HuH-7.5 (cell line): ENCODE measurements at regions not wholly inside any gene's neighbourhood (a gene's known extent, or its start where the extent isn't known, plus 50 kb on each side); places are given as distances from the start of the nearest gene placed in this dataset.
A peak's percentile ranks its signal among the peaks of the same experiment; 100 is the strongest.

Experiments
- DNase-seq: peaks from one replicate; pipeline ENCODE4 v3.0.0; 2011; ENCODE audit warnings: low spot score

GRCh38 chr6:56864171-56864616 is 90.7 kb upstream of the BEND6 start:
- DNase-seq: no peak

DNA sequence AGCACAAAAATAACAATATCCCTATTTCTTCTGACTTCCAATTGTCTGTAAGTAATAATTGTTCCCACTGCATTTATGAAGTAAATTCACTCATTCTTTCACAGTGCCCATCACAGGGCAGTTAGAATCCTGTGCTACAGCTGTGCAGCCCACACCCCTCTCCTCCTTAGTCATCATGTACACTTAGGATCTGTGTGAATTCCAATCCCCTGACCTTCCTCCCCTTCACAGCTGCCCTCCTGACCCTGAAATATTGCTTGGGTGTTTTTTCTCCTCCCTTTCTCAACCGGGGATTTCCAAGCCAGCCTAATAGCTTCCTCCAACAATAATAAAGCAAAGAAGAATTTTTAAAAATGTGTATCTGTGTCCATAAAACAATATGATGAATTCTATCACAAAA is 91.5 kb upstream of the BEND6 start:
- no peak for DNase-seq

- DNase-seq: no peak
These were observed 92.3 kb upstream of the BEND6 start for GRCh38 chr6:56862415-56863175.

DNA sequence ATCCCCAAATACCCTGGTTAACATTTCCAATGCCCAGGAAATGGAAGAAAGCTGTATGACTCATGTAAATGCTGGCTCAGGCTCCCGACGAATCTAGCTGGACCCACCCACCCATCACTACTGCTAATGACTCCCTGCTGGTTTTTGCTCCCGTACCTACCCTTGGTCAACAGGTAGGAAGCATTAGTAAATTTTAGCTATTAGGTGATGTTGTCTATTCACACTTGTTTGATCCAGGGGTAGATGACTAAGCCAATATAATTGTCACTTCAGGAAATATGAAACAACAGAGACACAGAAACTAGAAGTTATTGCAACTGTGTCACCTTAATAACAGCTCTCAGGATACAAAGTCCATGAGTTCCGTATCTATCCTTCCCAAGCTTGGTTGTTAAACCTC is 94.4 kb upstream of the BEND6 start:
- no peak for DNase-seq

GRCh38 chr6:56856036-56856580 is 98.8 kb upstream of the BEND6 start:
- no peak for DNase-seq

GRCh38 chr6:56854086-56854485 is 100.8 kb upstream of the BEND6 start:
- DNase-seq: no peak

GRCh38 chr6:56853541-56853940 is 101.4 kb upstream of the BEND6 start:
- DNase-seq: no peak

- DNase-seq: no peak
These were observed 102.5 kb upstream of the BEND6 start for GRCh38 chr6:56852260-56853010.

DNA sequence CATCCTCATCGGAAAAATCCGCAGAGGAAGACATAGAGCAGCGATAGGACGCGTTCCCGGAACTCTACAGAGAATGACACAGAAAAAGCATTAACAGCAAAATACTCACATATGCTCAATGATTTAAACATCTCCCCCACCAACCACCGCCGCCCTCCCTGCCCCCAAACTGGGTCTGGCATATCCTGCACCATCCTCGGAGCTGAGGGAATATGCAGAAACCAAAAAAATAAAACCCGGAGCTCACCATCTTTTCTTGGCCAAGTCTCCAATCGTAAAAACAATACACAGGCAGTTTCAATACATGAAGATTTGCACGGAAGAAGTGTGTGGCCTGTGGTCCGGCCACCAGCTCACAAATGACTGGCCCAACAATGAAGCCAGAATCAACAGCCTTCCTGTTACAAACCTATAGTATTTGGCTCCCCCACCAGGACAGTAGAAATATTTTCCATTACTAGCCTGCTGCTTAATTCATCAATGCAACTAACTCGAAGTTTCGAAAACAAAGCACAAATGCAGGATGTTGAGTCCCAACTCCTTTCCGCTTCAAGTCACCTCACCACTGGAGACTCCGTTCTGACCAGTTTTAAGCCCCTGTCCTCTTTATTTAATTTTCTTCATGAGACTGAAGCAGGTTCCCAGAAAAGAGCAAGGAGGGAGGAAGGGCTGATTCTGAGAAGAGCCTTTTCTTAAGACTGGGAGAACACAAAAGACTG is 103.2 kb upstream of the BEND6 start:
- no peak for DNase-seq

GRCh38 chr6:56851074-56851473 is 103.8 kb upstream of the BEND6 start:
- DNase-seq: no peak

- no peak for DNase-seq
These were observed 104.3 kb upstream of the BEND6 start for GRCh38 chr6:56850626-56851025.

DNA sequence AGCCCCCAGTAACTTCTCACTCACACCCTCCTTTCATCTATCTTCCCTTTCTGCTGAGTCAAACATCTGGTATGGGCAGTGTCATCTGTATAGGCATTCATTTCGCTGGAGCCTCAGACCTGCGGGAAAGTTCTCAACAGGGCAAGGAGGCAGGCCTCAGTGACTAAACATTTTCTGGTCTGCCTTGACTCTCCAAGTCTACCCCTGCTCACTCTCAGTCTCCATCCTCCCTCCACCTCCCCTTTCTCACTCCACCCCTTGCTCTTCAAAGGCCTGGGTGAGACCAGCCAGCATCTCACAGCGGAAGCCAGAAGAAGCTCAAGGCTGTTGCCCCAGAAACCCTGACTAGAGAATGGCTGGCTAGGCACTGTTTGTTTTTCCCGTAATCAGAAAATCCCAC is 105.0 kb upstream of the BEND6 start:
- DNase-seq: no peak

- no peak for DNase-seq
These were observed 106.8 kb upstream of the BEND6 start for GRCh38 chr6:56848105-56848504.

DNA sequence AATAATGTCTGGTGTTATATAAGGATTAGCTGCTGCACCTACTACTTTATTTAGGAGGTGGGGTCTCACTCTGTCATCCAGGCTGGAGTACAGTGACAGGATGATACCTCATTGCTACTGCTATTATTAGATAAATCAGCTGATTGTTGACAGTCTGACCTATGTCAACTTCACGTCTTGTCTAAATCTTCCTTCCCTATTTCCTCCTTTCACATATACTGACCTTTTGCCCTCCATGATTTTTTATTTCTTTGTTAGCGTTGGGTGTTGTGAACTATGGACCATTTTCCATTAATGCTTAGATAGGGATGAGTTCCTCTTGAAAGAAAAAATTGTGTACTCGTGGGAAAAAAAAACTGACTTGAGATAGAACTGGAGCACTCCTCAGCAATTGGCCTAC is 109.9 kb upstream of the BEND6 start:
- DNase-seq: no peak

DNA sequence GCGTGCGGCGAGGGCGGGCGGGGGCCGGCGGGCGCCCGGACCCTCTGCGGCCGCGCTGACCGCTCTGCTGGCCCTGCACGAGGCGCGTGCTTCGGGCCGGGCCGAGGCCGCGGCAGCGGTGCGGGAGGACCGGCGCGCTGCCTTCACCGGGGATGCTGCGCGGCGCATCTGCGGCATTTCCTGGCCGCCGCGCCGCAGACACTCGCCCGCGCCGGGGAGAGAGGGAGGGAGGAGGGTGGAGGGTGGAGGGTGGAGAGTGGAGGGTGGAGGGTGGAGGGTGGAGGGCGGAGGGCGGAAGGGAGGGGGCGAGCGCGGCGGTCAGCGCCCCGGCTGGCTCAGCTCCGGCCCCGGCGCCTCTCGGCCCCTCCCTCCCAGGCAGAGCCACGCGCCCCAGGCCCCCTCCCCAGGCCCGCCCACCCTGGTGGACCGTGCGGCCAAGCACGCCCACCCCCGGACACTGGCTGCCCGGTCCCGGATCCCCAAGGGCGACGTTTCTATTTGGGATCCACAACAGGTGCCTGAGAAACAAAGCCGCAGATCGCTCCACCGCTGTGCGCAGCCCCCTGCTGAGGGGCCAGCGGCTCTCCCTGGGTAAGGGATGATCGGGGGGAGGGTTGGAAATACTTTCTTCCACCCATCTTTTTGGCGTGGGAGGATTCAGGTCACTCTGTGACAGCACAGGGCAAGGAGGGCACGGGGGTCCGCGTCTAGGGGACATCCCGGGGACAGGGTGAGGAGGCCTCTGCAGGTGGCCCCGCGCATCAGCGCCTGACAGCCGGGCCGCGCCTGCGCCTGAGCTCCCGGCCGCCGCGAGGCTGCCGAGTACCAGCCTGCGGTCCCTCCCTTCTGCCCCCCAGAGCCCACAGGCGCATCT is 111.2 kb upstream of the BEND6 start:
- peak; percentile 73 for DNase-seq

GRCh38 chr6:56842686-56843475 is 112.0 kb upstream of the BEND6 start:
- peak; percentile 18 for DNase-seq

- DNase-seq: no peak
These were observed 113.2 kb upstream of the BEND6 start for GRCh38 chr6:56841751-56842150.

GRCh38 chr6:56841381-56841749 is 113.5 kb upstream of the BEND6 start:
- no peak for DNase-seq

GRCh38 chr6:56840467-56841380 is 114.2 kb upstream of the BEND6 start:
- no peak for DNase-seq
